ENCODE measurements at regions not wholly inside any gene's neighbourhood (a gene's known extent, or its start where the extent isn't known, plus 50 kb on each side); places are given as distances from the start of the nearest gene placed in this dataset.

GRCh38 chr2:216770050-216770449 is 74.7 kb upstream of the IGFBP5 start:
- no peak for ATAC-seq
- no peak for TF ChIP-seq CTCF (IDR thresholded peaks at IDR 0.05)
- CTCF ChIA-PET: interaction anchor here (0.9 kb wide), 1 partner anchor 8 kb away, joined by 4 read pairs; no protein-coding TSS in a partner anchor
- intact Hi-C loops (cut with micrococcal nuclease): no loop called here
- H3K9me3 Mint-ChIP-seq: no peaks in the 10 kb centered on the region
- no peak for DNase-seq
- no peak overlapping the region for H3K27ac Mint-ChIP-seq
- H3K36me3 Mint-ChIP-seq (ENCODE audit: low read depth): no peaks in the 10 kb centered on the region
- POLR2A ChIA-PET: no interaction called here
- no peak overlapping the region for H3K4me3 Mint-ChIP-seq
- no peaks in the 10 kb centered on the region for H3K4me1 Mint-ChIP-seq (ENCODE audit: low read depth)
- H3K27me3 Mint-ChIP-seq: peaks cover 12% of the 10 kb centered on the region

- Mint-ChIP-seq H3K36me3 (ENCODE audit: low read depth) (no peaks in the 10 kb centered on the region), H3K4me3 (no peak overlapping the region), H3K27me3 (peaks cover 14% of the 10 kb centered on the region), H3K4me1 (ENCODE audit: low read depth) (no peaks in the 10 kb centered on the region), H3K27ac (no peak overlapping the region), H3K9me3 (no peaks in the 10 kb centered on the region)
- CTCF ChIA-PET: interaction anchor here (0.9 to 1.2 kb wide), 2 partner anchors 8 to 71 kb away, joined by 3 to 4 read pairs; no protein-coding TSS in a partner anchor
- intact Hi-C loops (cut with micrococcal nuclease): no loop called here
- ATAC-seq: no peak
- POLR2A ChIA-PET: no interaction called here
- no peak for TF ChIP-seq CTCF (IDR thresholded peaks at IDR 0.05)
- DNase-seq: no peak
These were observed 74.3 kb upstream of the IGFBP5 start for GRCh38 chr2:216769626-216770025.

- ChIA-PET POLR2A (no interaction called here), CTCF (interaction anchor here (0.9 to 1.2 kb wide), 2 partner anchors 9 to 71 kb away, joined by 3 to 4 read pairs; no protein-coding TSS in a partner anchor)
- Mint-ChIP-seq H3K27me3 (peaks cover 15% of the 10 kb centered on the region), H3K4me1 (ENCODE audit: low read depth) (no peaks in the 10 kb centered on the region), H3K36me3 (ENCODE audit: low read depth) (no peaks in the 10 kb centered on the region), H3K4me3 (no peak overlapping the region), H3K9me3 (no peaks in the 10 kb centered on the region), H3K27ac (no peak overlapping the region)
- ATAC-seq: no peak
- TF ChIP-seq CTCF (IDR thresholded peaks at IDR 0.05): no peak
- DNase-seq: no peak
- intact Hi-C loops (cut with micrococcal nuclease): no loop called here
These were observed 73.6 kb upstream of the IGFBP5 start for GRCh38 chr2:216768908-216769411.

DNA sequence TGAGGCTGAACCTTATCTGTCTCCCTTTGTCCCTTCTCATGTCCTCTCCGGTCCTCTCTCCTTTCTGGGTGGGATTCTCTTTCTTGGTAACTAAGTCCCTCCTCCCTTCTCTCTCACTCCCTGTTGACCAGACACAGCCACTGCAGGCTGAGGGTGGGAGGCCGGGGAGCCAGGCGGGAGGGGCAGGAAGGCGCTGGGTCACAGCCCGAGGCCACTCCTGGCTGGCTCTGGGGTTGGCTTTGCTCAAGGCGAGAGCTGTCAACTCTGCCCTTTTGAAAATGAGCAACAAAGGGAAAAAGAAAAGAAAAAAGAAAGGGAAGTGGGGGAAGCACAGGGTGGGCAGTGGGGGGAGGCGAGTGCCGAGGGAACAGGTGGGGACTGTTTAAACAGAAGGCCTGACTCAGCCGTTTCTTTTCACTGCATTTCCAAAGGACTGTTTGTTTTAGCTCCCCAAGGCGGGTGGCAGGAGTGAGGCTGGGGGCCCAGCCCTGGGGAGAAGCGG is 70.5 kb upstream of the IGFBP5 start:
- ATAC-seq: no peak
- intact Hi-C loops (cut with micrococcal nuclease): no loop called here
- POLR2A ChIA-PET: no interaction called here

More for the DNA sequence above, 70.5 kb upstream of the IGFBP5 start:
- Mint-ChIP-seq H3K36me3 (ENCODE audit: low read depth) (no peaks in the 10 kb centered on the region), H3K27ac (no peak overlapping the region), H3K4me1 (ENCODE audit: low read depth) (no peaks in the 10 kb centered on the region), H3K4me3 (no peak overlapping the region), H3K9me3 (no peaks in the 10 kb centered on the region), H3K27me3 (peaks cover 11% of the 10 kb centered on the region)
- no peak for DNase-seq
- CTCF ChIA-PET: interaction anchor here (1.1 kb wide), 2 partner anchors 84 to 947 kb away, joined by 3 to 4 read pairs; no protein-coding TSS in a partner anchor
- no peak for TF ChIP-seq CTCF (IDR thresholded peaks at IDR 0.05)
